ENCODE measurements at regions not wholly inside any gene's neighbourhood (a gene's known extent, or its start where the extent isn't known, plus 50 kb on each side); places are given as distances from the start of the nearest gene placed in this dataset.

- no peak for DNase-seq (ENCODE audit: low spot score)
Observed at GRCh38 chr18:23387265-23387664, 65.8 kb upstream of the RIOK3 start.

DNA sequence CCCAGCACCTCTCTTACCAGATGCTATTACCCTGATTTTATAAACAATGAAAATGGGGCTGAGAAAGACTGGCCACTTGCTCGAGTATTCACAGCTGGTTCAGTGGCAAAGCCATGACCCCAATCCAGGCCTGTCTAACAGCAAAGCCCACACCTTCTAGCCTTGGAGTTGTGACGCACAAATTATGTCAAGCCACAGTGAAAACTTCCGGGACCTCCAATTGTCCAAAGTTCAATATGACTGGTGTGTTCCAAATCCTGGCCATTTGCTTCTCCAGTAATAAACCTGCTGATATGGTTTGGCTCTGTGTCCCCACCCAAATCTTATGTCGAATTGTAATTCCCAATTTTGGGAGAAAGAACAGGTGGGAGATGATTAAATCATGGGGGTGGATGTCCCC lies 64.7 kb upstream of the RIOK3 start:
- no peak for DNase-seq (ENCODE audit: low spot score)

GRCh38 chr18:23391156-23391555 lies 61.9 kb upstream of the RIOK3 start:
- DNase-seq (ENCODE audit: low spot score), result no peak

DNA sequence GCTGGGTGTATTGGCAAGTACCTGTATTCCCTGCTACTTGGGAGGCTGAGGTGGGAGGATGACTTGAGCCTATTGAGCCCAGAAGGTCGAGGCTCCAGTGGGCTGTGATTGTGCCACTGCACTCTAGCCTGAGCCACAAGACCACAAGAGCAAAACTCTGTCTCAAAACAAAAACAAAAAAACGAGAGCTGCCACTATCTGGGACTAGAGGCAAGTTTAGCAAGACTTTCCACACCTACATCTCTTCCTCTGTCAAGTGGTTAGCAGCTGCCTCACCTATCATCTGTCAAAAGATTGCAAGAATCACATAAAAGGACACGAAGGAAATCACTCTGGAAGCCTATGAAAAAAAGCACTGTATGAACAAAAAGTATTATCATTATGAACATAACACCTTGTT lies 55.2 kb upstream of the RIOK3 start:
- no peak for DNase-seq (ENCODE audit: low spot score)

- no peak for DNase-seq (ENCODE audit: low spot score)
Observed at GRCh38 chr18:23398401-23398800, 54.7 kb upstream of the RIOK3 start.

GRCh38 chr18:23399067-23399466 lies 54.0 kb upstream of the RIOK3 start:
- DNase-seq (ENCODE audit: low spot score), result no peak

- no peak for DNase-seq (ENCODE audit: low spot score)
Observed at GRCh38 chr18:23400918-23401317, 52.2 kb upstream of the RIOK3 start.

GRCh38 chr18:23401400-23402347 lies 51.4 kb upstream of the RIOK3 start:
- DNase-seq (ENCODE audit: low spot score), result peak; percentile 71

Measured in iPS-NIHi11 (cell line).